ENCODE measurements at regions not wholly inside any gene's neighbourhood (a gene's known extent, or its start where the extent isn't known, plus 50 kb on each side); places are given as distances from the start of the nearest gene placed in this dataset.

DNA sequence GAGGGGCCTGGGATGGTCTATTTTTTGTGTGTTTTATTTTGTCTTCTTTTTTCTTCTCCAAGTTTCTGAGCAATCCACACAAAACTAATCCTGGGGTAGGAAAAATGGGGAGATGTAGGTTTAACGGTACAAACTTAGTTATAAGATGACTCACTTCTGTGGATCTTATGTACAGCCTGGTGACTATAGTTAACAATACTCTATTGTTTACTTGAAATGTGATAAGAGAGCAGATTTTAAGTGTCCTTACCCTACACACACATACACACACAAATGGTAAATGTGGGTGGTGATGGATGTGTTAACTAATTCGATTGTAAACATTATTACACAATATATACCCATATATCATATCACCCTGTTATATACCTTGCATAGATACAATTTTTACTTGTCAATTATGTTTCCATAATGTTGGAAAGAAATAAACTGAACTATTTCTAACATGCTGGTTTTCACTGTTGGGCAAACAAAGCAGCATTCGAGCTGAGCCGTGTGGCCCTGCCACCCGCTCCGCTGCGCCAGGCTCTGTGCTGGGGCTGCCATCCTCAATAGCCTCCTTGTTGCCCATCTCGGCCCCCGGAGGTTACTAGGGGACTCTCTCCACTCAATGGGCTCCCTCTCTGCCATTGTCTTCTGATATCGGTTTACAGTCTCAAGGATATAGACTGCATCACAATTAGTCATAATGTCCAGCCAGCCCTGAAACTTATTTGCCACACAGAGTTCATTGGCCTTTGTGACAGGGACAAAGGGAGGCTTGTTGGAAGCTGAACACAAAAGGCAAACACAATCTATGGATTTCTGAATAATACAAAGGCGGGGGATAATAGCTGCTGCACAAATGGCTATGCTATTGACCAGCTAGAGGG is 380.3 kb upstream of the MAF start:
- Mint-ChIP-seq H3K9me3 (ENCODE audit: unreplicated experiment) (no peaks in the 10 kb centered on the region), H3K27me3 (ENCODE audit: unreplicated experiment) (no peaks in the 10 kb centered on the region), H3K27ac (ENCODE audit: unreplicated experiment) (no peak overlapping the region), H3K4me3 (ENCODE audit: unreplicated experiment) (no peak overlapping the region), H3K36me3 (ENCODE audit: unreplicated experiment) (no peaks in the 10 kb centered on the region), H3K4me1 (ENCODE audit: low read depth, unreplicated experiment) (no peaks in the 10 kb centered on the region)
- TF ChIP-seq, protein P1, sequence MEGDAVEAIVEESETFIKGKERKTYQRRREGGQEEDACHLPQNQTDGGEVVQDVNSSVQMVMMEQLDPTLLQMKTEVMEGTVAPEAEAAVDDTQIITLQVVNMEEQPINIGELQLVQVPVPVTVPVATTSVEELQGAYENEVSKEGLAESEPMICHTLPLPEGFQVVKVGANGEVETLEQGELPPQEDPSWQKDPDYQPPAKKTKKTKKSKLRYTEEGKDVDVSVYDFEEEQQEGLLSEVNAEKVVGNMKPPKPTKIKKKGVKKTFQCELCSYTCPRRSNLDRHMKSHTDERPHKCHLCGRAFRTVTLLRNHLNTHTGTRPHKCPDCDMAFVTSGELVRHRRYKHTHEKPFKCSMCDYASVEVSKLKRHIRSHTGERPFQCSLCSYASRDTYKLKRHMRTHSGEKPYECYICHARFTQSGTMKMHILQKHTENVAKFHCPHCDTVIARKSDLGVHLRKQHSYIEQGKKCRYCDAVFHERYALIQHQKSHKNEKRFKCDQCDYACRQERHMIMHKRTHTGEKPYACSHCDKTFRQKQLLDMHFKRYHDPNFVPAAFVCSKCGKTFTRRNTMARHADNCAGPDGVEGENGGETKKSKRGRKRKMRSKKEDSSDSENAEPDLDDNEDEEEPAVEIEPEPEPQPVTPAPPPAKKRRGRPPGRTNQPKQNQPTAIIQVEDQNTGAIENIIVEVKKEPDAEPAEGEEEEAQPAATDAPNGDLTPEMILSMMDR (IDR thresholded peaks at IDR 0.05; ENCODE audit: partially characterized antibody, unreplicated experiment): no peak
- no peak for DNase-seq

DNA sequence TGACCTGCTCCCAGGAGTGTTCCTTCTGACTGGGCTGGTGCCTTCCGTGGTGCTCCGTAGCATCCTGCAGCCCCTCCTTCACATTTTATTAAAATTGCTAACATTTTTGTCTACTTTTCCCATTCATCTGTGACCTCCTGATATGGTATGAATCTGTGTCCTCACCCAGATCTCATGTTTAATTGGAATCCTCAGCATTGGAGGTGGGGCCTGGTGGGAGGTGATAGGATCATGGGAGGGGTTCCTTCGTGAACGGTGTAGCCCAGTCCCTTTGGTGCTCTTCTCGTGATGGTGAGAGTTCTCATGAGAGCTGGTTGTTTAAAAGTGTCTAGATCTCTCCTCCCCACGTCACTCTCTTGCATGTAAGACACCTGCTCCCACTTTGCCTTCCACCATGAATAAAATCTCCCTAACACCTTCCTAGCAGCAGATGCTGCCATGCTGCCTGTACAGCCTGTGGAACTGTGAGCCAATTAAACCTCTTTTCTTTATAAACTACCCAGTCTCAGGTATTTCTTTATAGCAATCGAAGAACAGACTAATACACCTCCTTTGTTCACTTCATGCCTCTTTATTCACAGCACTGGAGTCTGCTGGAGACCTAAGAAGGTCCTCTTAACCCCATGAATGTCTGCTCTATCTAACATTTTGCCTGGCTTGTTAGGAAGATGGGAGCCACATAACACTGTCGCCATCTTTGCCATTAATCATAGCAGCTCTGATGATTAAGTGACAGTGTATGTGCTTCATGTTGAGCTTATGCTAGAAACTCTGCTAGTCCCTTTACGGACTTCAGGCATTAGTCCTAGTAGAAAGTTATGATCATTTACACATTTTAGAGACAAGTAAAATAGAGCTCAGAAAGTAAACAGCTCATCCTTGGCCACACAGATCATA is 377.7 kb upstream of the MAF start:
- Mint-ChIP-seq H3K4me3 (ENCODE audit: unreplicated experiment) (no peak overlapping the region), H3K4me1 (ENCODE audit: low read depth, unreplicated experiment) (no peaks in the 10 kb centered on the region), H3K27ac (ENCODE audit: unreplicated experiment) (no peak overlapping the region), H3K9me3 (ENCODE audit: unreplicated experiment) (no peaks in the 10 kb centered on the region), H3K27me3 (ENCODE audit: unreplicated experiment) (no peaks in the 10 kb centered on the region), H3K36me3 (ENCODE audit: unreplicated experiment) (no peaks in the 10 kb centered on the region)
- TF ChIP-seq, protein P1 (IDR thresholded peaks at IDR 0.05; ENCODE audit: partially characterized antibody, unreplicated experiment): no peak
- DNase-seq: no peak

DNA sequence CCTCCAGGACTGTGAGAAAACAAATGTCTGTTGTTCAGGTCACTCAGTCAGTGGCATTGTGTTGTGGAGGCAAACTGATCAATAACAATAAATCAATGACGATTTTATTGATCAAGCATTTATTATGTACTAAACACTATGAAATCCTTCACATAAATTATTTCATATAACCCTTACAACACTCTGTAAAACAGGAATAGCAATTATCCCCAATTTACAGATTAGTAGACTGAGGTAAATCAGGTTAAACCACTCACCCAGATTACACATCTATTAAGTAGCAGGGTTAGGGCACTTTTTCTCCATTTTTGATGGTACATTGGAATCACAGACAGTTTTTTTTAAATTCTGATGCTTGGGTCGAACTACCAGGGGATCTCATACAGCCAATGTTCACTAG is 372.8 kb upstream of the MAF start:
- no peak for DNase-seq
- Mint-ChIP-seq H3K4me3 (ENCODE audit: unreplicated experiment) (no peak overlapping the region), H3K4me1 (ENCODE audit: low read depth, unreplicated experiment) (no peaks in the 10 kb centered on the region), H3K36me3 (ENCODE audit: unreplicated experiment) (no peaks in the 10 kb centered on the region), H3K9me3 (ENCODE audit: unreplicated experiment) (no peaks in the 10 kb centered on the region), H3K27me3 (ENCODE audit: unreplicated experiment) (peaks cover 2% of the 10 kb centered on the region), H3K27ac (ENCODE audit: unreplicated experiment) (no peak overlapping the region)
- TF ChIP-seq, protein P1 (IDR thresholded peaks at IDR 0.05; ENCODE audit: partially characterized antibody, unreplicated experiment): no peak

DNA sequence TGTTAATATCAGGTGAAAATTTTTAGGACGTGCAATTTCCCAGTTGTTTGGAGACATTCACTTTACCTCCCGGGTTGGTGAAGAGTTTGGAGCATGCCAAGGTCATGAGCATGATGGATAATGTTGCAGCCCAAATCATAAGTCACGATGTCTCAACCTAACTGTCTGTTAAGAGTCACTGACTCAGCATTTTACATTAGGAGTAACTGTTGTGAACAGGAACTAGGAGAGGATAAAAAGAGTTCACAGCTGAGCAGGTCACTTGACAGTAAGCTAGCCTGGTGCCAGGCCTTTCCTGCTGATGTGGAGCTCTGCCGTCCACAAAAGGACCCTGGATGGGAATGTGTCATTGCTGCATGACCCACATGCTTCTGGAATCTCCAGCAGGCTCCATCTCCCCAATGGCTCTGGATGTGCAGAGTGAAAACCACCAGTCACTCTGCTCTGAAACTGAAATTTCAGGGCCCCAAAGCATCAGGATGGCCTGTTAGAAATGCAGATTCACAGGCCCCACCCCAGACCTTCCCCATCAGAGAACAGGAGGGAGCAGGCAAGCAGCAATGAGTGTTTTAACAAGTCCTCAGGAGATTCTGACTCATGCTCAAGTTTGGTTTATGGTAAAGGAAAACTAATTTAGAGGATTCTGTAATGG is 371.6 kb upstream of the MAF start:
- Mint-ChIP-seq H3K4me1 (ENCODE audit: low read depth, unreplicated experiment) (no peaks in the 10 kb centered on the region), H3K4me3 (ENCODE audit: unreplicated experiment) (no peak overlapping the region), H3K27me3 (ENCODE audit: unreplicated experiment) (peaks cover 2% of the 10 kb centered on the region), H3K27ac (ENCODE audit: unreplicated experiment) (no peak overlapping the region), H3K9me3 (ENCODE audit: unreplicated experiment) (no peaks in the 10 kb centered on the region), H3K36me3 (ENCODE audit: unreplicated experiment) (no peaks in the 10 kb centered on the region)
- no peak for DNase-seq
- TF ChIP-seq, protein P1 (IDR thresholded peaks at IDR 0.05; ENCODE audit: partially characterized antibody, unreplicated experiment): no peak

Data from glutamatergic neuron (in vitro differentiated cells).